ENCODE measurements at regions not wholly inside any gene's neighbourhood (a gene's known extent, or its start where the extent isn't known, plus 50 kb on each side); places are given as distances from the start of the nearest gene placed in this dataset.

DNA sequence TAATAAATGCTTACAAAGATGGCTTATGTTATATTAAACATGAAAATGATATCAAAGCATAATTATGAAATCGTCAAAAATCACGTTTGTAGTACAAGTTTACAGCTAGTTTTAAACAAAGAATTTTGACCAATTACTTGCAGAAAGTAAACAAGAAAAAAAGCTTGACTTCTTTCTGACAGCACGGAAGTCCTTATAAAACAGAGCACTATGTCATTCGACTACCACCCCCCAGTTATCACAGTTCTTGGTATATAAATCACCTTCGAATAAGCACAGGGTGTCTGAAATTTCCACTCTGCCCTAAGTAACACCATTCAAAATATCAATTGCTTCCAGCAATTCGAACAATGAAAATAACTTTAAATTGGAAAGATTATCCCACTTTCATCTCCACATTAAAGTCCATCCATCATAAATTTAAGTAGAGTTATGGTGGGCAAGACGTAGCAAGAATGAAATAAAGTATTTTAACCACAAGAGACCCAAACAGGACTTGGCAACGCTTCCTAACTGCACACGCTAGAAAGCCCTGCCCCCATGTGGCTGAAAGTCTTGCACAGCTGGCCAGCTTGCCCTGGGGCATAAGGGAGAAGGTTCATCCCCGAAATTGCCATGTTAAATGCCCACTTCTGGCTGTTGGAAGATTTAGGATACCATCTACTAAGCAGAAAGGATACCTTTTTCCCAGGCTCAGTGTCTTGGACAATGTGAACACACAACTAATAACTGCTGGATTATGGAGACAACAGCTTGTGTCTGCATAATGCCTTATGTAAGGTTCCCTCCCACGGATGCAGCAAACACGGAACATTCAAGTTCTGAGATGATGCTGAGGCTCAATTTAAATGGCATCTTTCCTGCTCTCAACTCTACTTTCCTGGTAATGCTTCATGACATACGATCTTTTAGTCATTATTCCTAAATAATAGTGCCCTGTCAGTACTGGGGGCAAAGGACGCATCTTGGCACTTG is 116.4 kb upstream of the TJP1 start:
- TF ChIP-seq POLR2A (IDR thresholded peaks at IDR 0.05) (no peak), CTCF (IDR thresholded peaks at IDR 0.05) (no peak)
